ENCODE measurements at regions not wholly inside any gene's neighbourhood (a gene's known extent, or its start where the extent isn't known, plus 50 kb on each side); places are given as distances from the start of the nearest gene placed in this dataset.

DNA sequence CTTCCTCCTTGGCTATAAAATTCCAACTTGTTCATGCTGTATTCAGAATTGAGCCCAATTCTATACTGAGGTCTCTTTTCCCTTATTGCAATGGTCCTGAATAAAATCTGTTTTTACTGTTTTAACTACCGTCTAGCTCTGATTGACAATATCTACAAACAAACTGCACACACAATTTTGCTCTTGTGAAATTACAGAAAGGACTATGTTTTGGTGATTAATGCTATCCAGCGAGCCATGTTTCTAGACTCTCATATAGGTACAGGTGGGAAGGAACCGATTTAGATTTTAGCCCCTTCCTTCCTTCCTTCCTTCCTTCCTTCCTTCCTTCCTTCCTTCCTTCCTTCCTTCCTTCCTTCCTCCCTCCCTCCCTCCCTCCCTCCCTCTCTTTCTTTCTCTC, 254.4 kb downstream of the SLC4A3 start:
- DNase-seq (ENCODE audit: low read depth): no peak
- no peak overlapping the region for H3K4me3 ChIP-seq (ENCODE audit: low read depth, low read length)
- TF ChIP-seq, protein P1, sequence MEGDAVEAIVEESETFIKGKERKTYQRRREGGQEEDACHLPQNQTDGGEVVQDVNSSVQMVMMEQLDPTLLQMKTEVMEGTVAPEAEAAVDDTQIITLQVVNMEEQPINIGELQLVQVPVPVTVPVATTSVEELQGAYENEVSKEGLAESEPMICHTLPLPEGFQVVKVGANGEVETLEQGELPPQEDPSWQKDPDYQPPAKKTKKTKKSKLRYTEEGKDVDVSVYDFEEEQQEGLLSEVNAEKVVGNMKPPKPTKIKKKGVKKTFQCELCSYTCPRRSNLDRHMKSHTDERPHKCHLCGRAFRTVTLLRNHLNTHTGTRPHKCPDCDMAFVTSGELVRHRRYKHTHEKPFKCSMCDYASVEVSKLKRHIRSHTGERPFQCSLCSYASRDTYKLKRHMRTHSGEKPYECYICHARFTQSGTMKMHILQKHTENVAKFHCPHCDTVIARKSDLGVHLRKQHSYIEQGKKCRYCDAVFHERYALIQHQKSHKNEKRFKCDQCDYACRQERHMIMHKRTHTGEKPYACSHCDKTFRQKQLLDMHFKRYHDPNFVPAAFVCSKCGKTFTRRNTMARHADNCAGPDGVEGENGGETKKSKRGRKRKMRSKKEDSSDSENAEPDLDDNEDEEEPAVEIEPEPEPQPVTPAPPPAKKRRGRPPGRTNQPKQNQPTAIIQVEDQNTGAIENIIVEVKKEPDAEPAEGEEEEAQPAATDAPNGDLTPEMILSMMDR (IDR thresholded peaks at IDR 0.05; ENCODE audit: low read depth, low read length, missing control alignments): no peak

- no peak overlapping the region for H3K4me3 ChIP-seq (ENCODE audit: low read depth, low read length)
- no peak for DNase-seq (ENCODE audit: low read depth)
- TF ChIP-seq, protein P1 (IDR thresholded peaks at IDR 0.05; ENCODE audit: low read depth, low read length, missing control alignments): no peak
Observed at GRCh38 chr2:219886615-219887014, 259.2 kb downstream of the SLC4A3 start.

DNA sequence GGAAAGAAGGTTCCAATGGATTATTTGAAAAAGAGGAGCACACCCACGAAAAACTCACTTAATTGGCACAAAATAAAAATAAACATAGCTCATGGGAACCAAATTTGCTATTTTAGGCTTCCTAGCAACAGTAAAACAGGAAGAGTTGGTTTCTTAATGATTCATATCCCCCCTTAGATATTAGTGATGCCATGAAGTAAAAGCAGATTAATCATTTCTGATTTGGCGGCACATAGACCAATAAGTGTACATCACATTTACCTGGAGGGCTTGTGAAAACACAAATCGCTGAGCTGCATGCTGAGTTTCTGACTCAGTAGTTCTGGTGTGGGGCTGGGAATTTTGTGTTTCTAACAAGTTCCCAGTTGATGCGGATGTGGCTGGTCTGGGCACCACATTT, 260.4 kb downstream of the SLC4A3 start:
- no peak for DNase-seq (ENCODE audit: low read depth)
- TF ChIP-seq, protein P1 (IDR thresholded peaks at IDR 0.05; ENCODE audit: low read depth, low read length, missing control alignments): no peak
- H3K4me3 ChIP-seq (ENCODE audit: low read depth, low read length): no peak overlapping the region

GRCh38 chr2:219893541-219893940, 266.1 kb downstream of the SLC4A3 start:
- no peak overlapping the region for H3K4me3 ChIP-seq (ENCODE audit: low read depth, low read length)
- no peak for DNase-seq (ENCODE audit: low read depth)
- TF ChIP-seq, protein P1 (IDR thresholded peaks at IDR 0.05; ENCODE audit: low read depth, low read length, missing control alignments): no peak

GRCh38 chr2:219897456-219897855, 270.0 kb downstream of the SLC4A3 start:
- DNase-seq (ENCODE audit: low read depth): no peak
- TF ChIP-seq, protein P1 (IDR thresholded peaks at IDR 0.05; ENCODE audit: low read depth, low read length, missing control alignments): no peak
- H3K4me3 ChIP-seq (ENCODE audit: low read depth, low read length): no peak overlapping the region

DNA sequence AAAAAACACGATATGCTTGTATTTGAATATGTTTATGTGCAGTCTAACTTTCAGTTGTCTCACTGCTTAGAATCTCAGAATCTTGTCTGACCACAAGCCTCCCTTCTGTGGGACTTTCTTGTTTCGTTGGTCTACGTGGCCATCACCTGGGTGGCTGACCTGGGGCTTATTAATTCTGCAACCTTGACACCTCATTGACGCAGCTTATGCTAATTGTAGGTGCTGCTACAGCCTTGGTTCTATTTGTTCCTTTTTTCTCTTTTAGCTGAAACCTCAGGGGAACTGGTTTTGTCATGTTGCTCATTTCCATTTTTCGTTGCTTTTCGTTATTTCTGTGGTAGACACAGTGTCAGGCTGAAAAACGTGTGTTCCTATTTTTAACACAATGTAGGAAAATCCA, 273.7 kb downstream of the SLC4A3 start:
- peak; percentile 62 for DNase-seq (ENCODE audit: low read depth)
- TF ChIP-seq, protein P1 (IDR thresholded peaks at IDR 0.05; ENCODE audit: low read depth, low read length, missing control alignments): no peak
- H3K4me3 ChIP-seq (ENCODE audit: low read depth, low read length): no peak overlapping the region

- TF ChIP-seq, protein P1 (IDR thresholded peaks at IDR 0.05; ENCODE audit: low read depth, low read length, missing control alignments): no peak
- DNase-seq (ENCODE audit: low read depth): no peak
Observed at GRCh38 chr2:219902891-219903552, 275.6 kb downstream of the SLC4A3 start.

More at GRCh38 chr2:219902891-219903552, 275.6 kb downstream of the SLC4A3 start:
- no peak overlapping the region for H3K4me3 ChIP-seq (ENCODE audit: low read depth, low read length)
